AG09309 (cell line): ENCODE measurements at regions not wholly inside any gene's neighbourhood (a gene's known extent, or its start where the extent isn't known, plus 50 kb on each side); places are given as distances from the start of the nearest gene placed in this dataset.

Experiments used
- DNase-seq: peaks from one replicate; pipeline ENCODE4 v3.0.0-alpha.2; 2010; ENCODE audit warnings: low read depth
- H3K4me3 ChIP-seq: 2 replicates; pipeline ENCODE4 v1.5.1; 2011; ENCODE audit warnings: mild to moderate bottlenecking, low read depth, low read length, moderate library complexity; ENCODE audit not compliant: control insufficient read depth
- TF ChIP-seq, protein P1 (sequence below): IDR thresholded peaks from 2 replicates; pipeline ENCODE4 v1.5.1; 2011; ENCODE audit warnings: mild to moderate bottlenecking, low read depth, low read length, inconsistent platforms; ENCODE audit not compliant: insufficient read depth, control insufficient read depth; ENCODE audit errors: missing control alignments

DNA sequence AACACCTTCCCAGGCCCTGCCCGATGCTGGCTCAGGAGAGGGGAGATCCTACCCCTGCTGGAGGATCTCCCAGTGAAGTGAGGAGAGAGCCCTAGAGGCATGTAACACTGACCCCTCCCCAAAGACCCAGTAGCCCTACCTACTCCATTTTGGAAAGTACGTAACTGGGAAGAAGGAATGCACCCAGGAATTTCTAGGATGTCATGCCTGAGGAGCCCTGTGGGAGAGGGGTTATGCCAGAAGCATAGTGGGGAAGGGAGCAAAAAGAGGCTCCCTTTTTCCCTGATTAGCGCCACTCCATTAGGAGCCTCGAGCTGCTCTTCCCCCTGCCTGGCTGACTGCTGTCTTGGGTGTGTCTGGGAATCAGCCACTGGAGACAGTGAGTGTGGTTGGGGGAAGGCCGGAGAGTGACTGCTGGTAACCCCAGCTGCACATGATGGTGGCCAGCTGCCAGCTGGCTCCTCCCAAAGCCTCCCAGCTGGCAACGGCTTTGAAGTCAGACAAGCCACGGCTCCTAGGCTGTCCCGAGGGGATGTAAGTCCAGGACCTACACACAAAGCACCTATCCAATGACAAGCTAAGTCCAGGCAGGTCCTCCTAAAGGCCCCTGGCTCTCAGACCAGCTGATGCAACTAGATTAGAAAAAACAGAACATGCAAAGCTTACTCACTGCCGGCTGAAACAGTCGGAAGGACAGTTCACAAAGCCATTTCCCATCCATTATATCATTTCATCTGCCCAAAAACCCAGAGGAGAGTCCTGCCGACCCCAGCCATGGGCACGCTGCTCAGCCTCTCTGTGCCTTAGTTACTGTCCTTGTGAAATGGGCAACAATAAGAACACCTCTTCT, 136.5 kb upstream of the ABCA1 start:
- no peak overlapping the region for H3K4me3 ChIP-seq
- TF ChIP-seq, protein P1, sequence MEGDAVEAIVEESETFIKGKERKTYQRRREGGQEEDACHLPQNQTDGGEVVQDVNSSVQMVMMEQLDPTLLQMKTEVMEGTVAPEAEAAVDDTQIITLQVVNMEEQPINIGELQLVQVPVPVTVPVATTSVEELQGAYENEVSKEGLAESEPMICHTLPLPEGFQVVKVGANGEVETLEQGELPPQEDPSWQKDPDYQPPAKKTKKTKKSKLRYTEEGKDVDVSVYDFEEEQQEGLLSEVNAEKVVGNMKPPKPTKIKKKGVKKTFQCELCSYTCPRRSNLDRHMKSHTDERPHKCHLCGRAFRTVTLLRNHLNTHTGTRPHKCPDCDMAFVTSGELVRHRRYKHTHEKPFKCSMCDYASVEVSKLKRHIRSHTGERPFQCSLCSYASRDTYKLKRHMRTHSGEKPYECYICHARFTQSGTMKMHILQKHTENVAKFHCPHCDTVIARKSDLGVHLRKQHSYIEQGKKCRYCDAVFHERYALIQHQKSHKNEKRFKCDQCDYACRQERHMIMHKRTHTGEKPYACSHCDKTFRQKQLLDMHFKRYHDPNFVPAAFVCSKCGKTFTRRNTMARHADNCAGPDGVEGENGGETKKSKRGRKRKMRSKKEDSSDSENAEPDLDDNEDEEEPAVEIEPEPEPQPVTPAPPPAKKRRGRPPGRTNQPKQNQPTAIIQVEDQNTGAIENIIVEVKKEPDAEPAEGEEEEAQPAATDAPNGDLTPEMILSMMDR = no peak
- peak; percentile 91 for DNase-seq

DNA sequence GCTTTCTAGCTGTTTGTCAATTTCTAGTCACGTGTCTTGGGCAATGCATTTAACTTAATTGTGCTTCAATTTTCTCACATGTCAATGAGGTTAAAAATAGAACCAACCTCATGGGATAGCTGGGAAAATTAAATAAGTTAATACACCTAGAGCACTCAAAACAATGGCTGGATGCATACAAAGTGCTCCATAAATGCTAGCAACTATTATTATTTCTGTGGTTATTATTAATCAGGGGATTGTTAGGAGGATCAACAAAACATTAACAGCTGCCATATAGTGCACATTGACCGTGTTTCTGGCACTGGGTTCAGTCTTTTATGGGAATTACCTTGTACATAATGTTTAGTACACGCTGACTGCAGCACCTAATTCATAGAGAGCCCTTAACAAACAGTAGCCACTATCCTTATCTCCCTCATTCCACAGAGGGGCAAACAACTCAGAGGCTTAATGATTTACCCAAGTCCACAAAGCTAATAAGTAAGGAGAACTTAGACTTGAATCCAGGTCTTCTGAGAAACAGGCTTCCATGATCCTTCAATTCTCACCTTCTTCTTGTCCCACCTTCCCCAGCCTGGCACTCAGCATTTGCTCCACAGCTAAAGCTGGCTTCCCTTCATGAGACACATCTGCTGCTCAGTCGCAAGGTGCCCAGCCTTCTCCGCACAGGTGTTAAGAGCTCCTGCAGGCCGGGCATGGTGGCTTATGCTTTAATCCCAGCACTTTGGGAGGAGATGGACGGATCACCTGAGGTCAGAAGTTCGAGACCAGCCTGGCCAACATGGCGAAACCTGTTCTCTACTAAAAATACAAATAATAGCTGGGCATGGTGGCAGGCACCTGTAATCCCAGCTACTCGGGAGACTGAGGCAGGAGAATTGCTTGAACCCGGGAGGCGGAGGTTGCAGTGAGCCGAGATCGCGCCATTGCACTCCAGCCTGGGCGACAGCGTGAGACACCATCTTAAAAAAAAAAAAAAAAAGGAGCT, 137.4 kb upstream of the ABCA1 start:
- no peak for DNase-seq
- no peak overlapping the region for H3K4me3 ChIP-seq
- TF ChIP-seq, protein P1 = no peak

DNA sequence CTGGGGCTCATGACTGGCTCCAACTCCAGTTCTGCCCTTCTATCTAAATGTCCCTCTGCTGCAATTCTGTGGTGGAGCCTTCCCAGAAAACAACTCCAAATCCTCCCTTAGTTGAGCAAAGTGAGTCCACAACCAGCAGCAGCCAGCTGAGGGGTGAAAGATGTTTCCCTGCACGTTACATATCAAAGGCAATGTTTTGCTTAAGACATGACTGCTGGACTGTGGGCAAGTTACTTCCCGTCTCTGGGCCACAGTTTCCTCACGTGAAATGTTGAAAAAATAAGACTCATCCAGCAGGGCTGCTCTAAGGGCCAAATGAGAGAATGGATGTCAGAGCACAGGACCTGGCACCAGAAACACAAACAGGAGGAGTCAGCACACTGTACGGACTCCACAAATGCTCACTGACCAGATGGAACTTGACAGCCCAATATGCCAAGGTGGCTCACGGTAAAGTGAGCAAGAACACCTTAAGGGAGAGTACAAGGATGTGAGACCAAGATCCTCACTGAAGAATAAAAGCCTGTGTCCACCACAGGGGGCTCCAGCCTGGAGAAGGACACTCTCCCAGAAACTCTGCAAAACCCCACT, 138.4 kb upstream of the ABCA1 start:
- TF ChIP-seq, protein P1 = no peak
- no peak for DNase-seq
- H3K4me3 ChIP-seq = no peak overlapping the region

DNA sequence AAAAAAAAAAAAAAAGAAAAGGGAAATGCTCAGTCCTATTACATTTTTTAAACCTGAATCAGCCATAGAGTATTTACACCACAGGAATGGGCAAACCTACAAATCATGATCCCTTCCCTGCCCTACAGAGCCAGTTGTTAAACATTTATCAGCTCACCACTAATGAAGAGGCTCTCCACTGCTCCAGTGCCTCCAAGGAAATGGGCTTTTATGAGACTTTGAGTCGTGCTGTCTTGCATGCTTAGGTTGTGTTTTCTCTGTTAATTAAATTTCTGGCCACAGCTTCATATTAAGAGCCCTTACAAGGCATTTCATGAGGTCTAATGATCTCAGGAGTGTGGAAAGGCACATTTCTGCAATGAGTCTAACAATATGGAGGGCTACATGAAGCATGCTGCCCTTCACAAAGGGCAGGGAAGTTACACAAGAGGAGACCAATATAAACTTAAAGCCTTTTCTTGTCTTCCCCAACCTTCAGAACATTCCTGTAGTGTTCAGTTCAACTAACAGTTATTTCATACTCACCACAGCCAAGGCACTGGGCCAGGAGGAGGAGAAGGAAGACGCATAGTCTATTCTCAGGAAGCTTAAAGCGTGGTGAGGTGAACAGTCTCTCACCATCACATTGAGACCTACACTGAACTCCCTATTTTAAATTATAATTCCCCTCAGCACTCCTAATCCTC, 140.1 kb upstream of the ABCA1 start:
- TF ChIP-seq, protein P1 = no peak
- peak; percentile 88 for DNase-seq
- H3K4me3 ChIP-seq = no peak overlapping the region

DNA sequence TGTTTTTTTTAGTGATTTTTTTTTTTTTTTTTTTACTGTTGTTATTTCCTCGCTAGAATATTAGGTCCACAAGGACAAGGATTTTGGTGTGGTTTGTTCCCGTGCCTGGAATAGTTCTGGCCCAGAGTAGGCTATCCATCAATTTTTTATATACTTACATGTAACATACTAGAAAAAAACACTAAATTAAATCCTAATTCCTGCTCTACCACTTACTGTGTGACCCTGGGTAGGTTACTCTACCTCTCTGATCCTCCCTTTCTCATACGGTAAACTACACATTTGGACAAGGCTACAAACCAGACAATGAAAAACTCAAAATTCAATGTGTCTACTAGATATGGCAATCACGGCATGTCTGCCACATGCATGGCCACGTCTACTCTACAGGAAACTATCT, 141.3 kb upstream of the ABCA1 start:
- H3K4me3 ChIP-seq = no peak overlapping the region
- TF ChIP-seq, protein P1 = no peak
- DNase-seq = no peak

DNA sequence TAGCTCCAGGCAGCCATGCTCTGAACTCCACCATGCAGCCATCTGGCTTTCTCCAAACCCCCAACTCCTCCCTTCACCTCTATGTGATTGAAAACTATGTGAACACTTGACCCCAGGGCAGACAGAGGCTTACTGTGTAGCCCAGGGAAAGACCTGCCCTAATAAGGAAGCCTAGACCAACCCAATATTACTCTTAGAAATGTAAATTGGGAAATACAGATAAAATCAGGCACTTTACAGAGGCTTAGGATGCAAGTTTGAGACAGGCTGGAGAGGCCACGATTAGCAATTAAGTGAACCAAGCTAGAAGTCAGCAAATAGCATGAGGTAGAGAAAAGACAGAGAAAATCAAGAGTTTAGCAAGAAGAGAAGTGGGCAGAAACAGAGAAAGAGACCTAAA, 141.7 kb upstream of the ABCA1 start:
- H3K4me3 ChIP-seq = no peak overlapping the region
- no peak for DNase-seq
- TF ChIP-seq, protein P1 = no peak
